H1 (cell line): ENCODE measurements at regions not wholly inside any gene's neighbourhood (a gene's known extent, or its start where the extent isn't known, plus 50 kb on each side); places are given as distances from the start of the nearest gene placed in this dataset.

ENCODE experiments used
- CTCF ChIA-PET: fragments of 300-600 bp; sonication (Branson Sonifier 250); formaldehyde crosslinking; loops from one replicate; lab custom pipeline; 2021; ENCODE audit not compliant: partially characterized antibody; lab: Charles Lee
- POLR2A ChIA-PET: fragments of 300-600 bp; sonication (Branson Sonifier 250); formaldehyde crosslinking; loops from one replicate; lab custom pipeline; 2021; ENCODE audit warnings: inconsistent platforms; ENCODE audit not compliant: partially characterized antibody; lab: Charles Lee
- DNase-seq, 2 experiments: peaks; one replicate each; pipeline versions ENCODE4 v3.0.0 to v3.0.0-alpha.2; 2010 to 2022; ENCODE audit warnings: low spot score in 2 of 2, low read depth in 1 of 2, mixed read lengths in 1 of 2
- FAIRE-seq: peaks from 2 replicates; lab custom pipeline; 2011; peaks lifted over from hg19 to GRCh38; lab: Jason Lieb, UNC
- H2AFZ ChIP-seq: 2 replicates; pipeline ENCODE4 v1.8.1; 2012; ENCODE audit warnings: low read length, inconsistent platforms
- H2AK5ac ChIP-seq: 2 replicates; pipeline ENCODE4 v1.6.1; 2013; ENCODE audit warnings: low read depth, low read length
- H2BK120ac ChIP-seq: replicated peaks from 2 replicates; pipeline ENCODE3; 2013; ENCODE audit warnings: low read depth, low read length, inconsistent platforms
- H2BK12ac ChIP-seq: 2 replicates; pipeline ENCODE4 v1.6.1; 2013; ENCODE audit warnings: low read depth, low read length
- H2BK15ac ChIP-seq: 2 replicates; pipeline ENCODE4 v1.6.1; 2013; ENCODE audit warnings: low read length
- H2BK20ac ChIP-seq: 2 replicates; pipeline ENCODE4 v1.6.1; 2013; ENCODE audit warnings: low read length
- H2BK5ac ChIP-seq: 2 replicates; pipeline ENCODE4 v1.6.1; 2013; ENCODE audit warnings: low read depth, low read length
- H3K14ac ChIP-seq: 2 replicates; pipeline ENCODE4 v1.6.1; 2013; ENCODE audit warnings: inconsistent platforms; ENCODE audit not compliant: insufficient read length
- H3K18ac ChIP-seq: 2 replicates; pipeline ENCODE4 v1.6.1; 2013; ENCODE audit warnings: low read length; ENCODE audit errors: extremely low read depth
- H3K23ac ChIP-seq: 2 replicates; pipeline ENCODE4 v1.6.1; 2013; ENCODE audit warnings: inconsistent platforms; ENCODE audit not compliant: insufficient read length
- H3K23me2 ChIP-seq: 2 replicates; pipeline ENCODE4 v1.6.1; 2013; ENCODE audit warnings: low read depth, low read length
- H3K27ac ChIP-seq: 2 replicates; pipeline ENCODE4 v1.6.1; 2011; ENCODE audit warnings: low read depth, low read length, inconsistent platforms
- H3K27me3 ChIP-seq, 4 experiments: replicated peaks in 1 of 4; 1 replicate in 1 of 4; 2 replicates in 3 of 4; pipeline versions ENCODE4 v1.6.1 to v1.8.1; 2011 to 2013; ENCODE audit warnings: low read length in 3 of 4, mild to moderate bottlenecking in 3 of 4, inconsistent platforms in 2 of 4, mixed read lengths in 2 of 4, moderate library complexity in 1 of 4; ENCODE audit not compliant: control insufficient read depth in 3 of 4, insufficient read depth in 3 of 4; ENCODE audit errors: extremely low read depth in 1 of 4
- H3K36me3 ChIP-seq, 4 experiments: 2 replicates each; pipeline versions ENCODE4 v1.6.1 to v1.8.1; 2011 to 2013; ENCODE audit warnings: mild to moderate bottlenecking in 4 of 4, low read length in 3 of 4, moderate library complexity in 2 of 4, control low read depth in 1 of 4, inconsistent platforms in 1 of 4; ENCODE audit not compliant: insufficient read depth in 4 of 4, control insufficient read depth in 2 of 4
- H3K4ac ChIP-seq: replicated peaks from 2 replicates; pipeline ENCODE3; 2013; ENCODE audit warnings: low read length, low read depth, mixed read lengths, inconsistent platforms; ENCODE audit not compliant: insufficient read length
- H3K4me1 ChIP-seq, 4 experiments: replicated peaks in 1 of 4; 1 replicate in 1 of 4; 2 replicates in 3 of 4; pipeline versions ENCODE4 v1.6.1 to v1.8.1; 2011 to 2013; ENCODE audit warnings: low read length in 3 of 4, inconsistent platforms in 2 of 4, mixed read lengths in 1 of 4; ENCODE audit not compliant: insufficient read depth in 4 of 4, control insufficient read depth in 3 of 4
- H3K4me2 ChIP-seq, 2 experiments: 2 replicates each; pipeline versions ENCODE4 v1.6.1 to v1.8.1; 2011 to 2013; ENCODE audit warnings: low read depth in 2 of 2, low read length in 2 of 2, control low read depth in 1 of 2, inconsistent platforms in 1 of 2, mild to moderate bottlenecking in 1 of 2; ENCODE audit not compliant: insufficient read depth in 1 of 2
- H3K4me3 ChIP-seq, 4 experiments: fragments of 200-600, 300-600 bp in 1 of 4; sonication (generic), shearing (Covaris generic), sonication (Bioruptor Twin) in 1 of 4; 2 replicates each; pipeline versions ENCODE4 v1.5.1 to v1.8.1; 2011 to 2016; ENCODE audit warnings: low read length in 4 of 4, low read depth in 3 of 4, control low read depth in 2 of 4, inconsistent platforms in 2 of 4, mild to moderate bottlenecking in 2 of 4, mixed read lengths in 1 of 4, moderate library complexity in 1 of 4; ENCODE audit not compliant: insufficient read depth in 2 of 4; ENCODE audit errors: extremely low read depth in 1 of 4
- H3K56ac ChIP-seq: replicated peaks from 2 replicates; pipeline ENCODE3; 2013; ENCODE audit warnings: low read depth, mild to moderate bottlenecking, mixed read lengths, low read length, inconsistent platforms; ENCODE audit not compliant: insufficient read length
- H3K79me1 ChIP-seq: 2 replicates; pipeline ENCODE4 v1.6.1; 2013; ENCODE audit warnings: low read depth, low read length, control low read depth
- H3K79me2 ChIP-seq, 2 experiments: 2 replicates each; pipeline versions ENCODE4 v1.6.1 to v1.8.1; 2012 to 2013; ENCODE audit warnings: low read length in 2 of 2, mild to moderate bottlenecking in 2 of 2, inconsistent platforms in 1 of 2; ENCODE audit not compliant: insufficient read depth in 2 of 2, control insufficient read depth in 1 of 2
- H3K9ac ChIP-seq, 4 experiments: replicated peaks in 1 of 4; 1 replicate in 1 of 4; 2 replicates in 3 of 4; pipeline versions ENCODE4 v1.6.1 to v1.8.1; 2011 to 2013; ENCODE audit warnings: low read depth in 3 of 4, low read length in 3 of 4, control low read depth in 2 of 4, mild to moderate bottlenecking in 2 of 4, moderate library complexity in 2 of 4, inconsistent platforms in 1 of 4; ENCODE audit errors: extremely low read depth in 1 of 4
- H3K9me3 ChIP-seq, 2 experiments: 2 replicates each; pipeline versions ENCODE4 v1.6.1 to v1.8.1; 2012 to 2013; ENCODE audit warnings: mild to moderate bottlenecking in 2 of 2, moderate library complexity in 2 of 2, control low read depth in 1 of 2, inconsistent platforms in 1 of 2, low read depth in 1 of 2, low read length in 1 of 2, mixed read lengths in 1 of 2; ENCODE audit not compliant: insufficient read depth in 2 of 2
- H4K20me1 ChIP-seq, 2 experiments: replicated peaks in 1 of 2; 2 replicates each; pipeline versions ENCODE3 to v1.8.1; 2011 to 2013; ENCODE audit warnings: inconsistent platforms in 2 of 2, low read length in 2 of 2, mild to moderate bottlenecking in 1 of 2; ENCODE audit not compliant: insufficient read depth in 2 of 2, control insufficient read depth in 1 of 2
- H4K5ac ChIP-seq: 2 replicates; pipeline ENCODE4 v1.6.1; 2013; ENCODE audit warnings: low read length, low read depth, mixed read lengths, inconsistent platforms; ENCODE audit not compliant: insufficient read length
- H4K8ac ChIP-seq: 2 replicates; pipeline ENCODE4 v1.8.0; 2013; ENCODE audit warnings: mild to moderate bottlenecking, moderate library complexity, low read length, inconsistent platforms; ENCODE audit not compliant: insufficient read depth; ENCODE audit errors: extremely low read depth
- H4K91ac ChIP-seq: replicated peaks from 2 replicates; pipeline ENCODE3; 2013; ENCODE audit warnings: low read length, mixed read lengths, inconsistent platforms; ENCODE audit not compliant: insufficient read length
- CHD1 ChIP-seq: IDR thresholded peaks from 2 replicates; pipeline ENCODE4 v1.6.1; 2012; ENCODE audit warnings: low read depth, low read length, improper control_type of control experiment
- EGR1 ChIP-seq: IDR thresholded peaks from 2 replicates; pipeline ENCODE4 v1.6.1; 2011; ENCODE audit warnings: low read depth, low read length, borderline replicate concordance
- KDM4A ChIP-seq: IDR thresholded peaks from one replicate; pipeline ENCODE4 v1.7.1; 2012; ENCODE audit warnings: low read depth, mild to moderate bottlenecking, moderate library complexity, low read length, inconsistent platforms; ENCODE audit not compliant: severe bottlenecking
- POLR2AphosphoS5 ChIP-seq: IDR thresholded peaks from 2 replicates; pipeline ENCODE4 v1.6.1; 2011; ENCODE audit warnings: low read depth, low read length
- SUZ12 ChIP-seq: fragments of 200-600 bp; sonication (generic); IDR thresholded peaks from 2 replicates; pipeline ENCODE4 v1.6.1; 2012; ENCODE audit warnings: mild to moderate bottlenecking, inconsistent platforms, low read length, moderate library complexity, mixed read lengths
- WGBS, 2 experiments: shearing (Covaris generic) in 1 of 2; methylation state at CpG; one replicate each; pipeline versions ENCODE4 v1.1.6 to v1.1.7; 2013 to 2015; ENCODE audit warnings: low lambda C conversion rate in 2 of 2, mixed read lengths in 2 of 2, inconsistent platforms in 1 of 2, low coverage in 1 of 2, missing lambda C conversion rate in 1 of 2; ENCODE audit not compliant: insufficient replicate concordance in 2 of 2, insufficient coverage in 1 of 2, insufficient read length in 1 of 2; ENCODE audit errors: extremely low coverage in 1 of 2, missing lambda C conversion rate in 1 of 2; 5-methylcytosine and 5-hydroxymethylcytosine counted together
- TF ChIP-seq, protein P1 (sequence below), 3 experiments: IDR thresholded peaks; 1 replicate in 2 of 3; 2 replicates in 1 of 3; pipeline versions ENCODE4 v1.5.1 to v1.6.1; 2011; ENCODE audit warnings: low read length in 3 of 3, mild to moderate bottlenecking in 3 of 3, inconsistent platforms in 2 of 3, low read depth in 1 of 3, moderate library complexity in 1 of 3; ENCODE audit not compliant: insufficient read depth in 1 of 3; ENCODE audit errors: control extremely low read depth in 1 of 3

DNA sequence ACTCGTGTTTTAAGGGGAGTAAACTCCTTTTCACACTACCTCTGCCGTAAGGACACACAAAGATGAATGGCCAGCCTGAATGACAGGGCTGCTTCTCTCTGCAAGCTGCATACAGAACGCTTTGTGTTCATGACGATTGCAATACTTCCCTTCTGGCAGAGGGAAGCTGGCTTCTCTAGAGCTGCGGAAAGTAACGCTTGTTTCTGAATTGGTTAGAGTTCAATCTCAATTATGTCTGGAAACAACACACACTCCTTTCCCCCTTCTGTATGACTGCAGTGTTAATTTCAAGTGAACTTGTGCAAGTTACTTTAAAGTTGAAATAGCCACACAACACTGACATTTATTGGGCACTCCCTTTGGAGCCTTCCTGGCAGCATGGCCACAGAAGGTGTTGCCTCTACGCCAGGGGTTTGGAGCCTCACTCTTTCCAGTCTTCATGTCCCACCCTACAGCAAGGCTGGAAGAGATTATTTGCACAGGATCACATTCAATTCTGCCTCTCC is 242.6 kb downstream of the NDFIP2 start:
- Histone ChIP-seq H2BK5ac (no peak overlapping the region), H2BK120ac (no peak overlapping the region), H2BK12ac (no peak overlapping the region), H3K18ac (no peak overlapping the region), H3K23me2 (no peaks in the 10 kb centered on the region), H3K79me2 (no peaks in the 10 kb centered on the region), H3K27ac (no peak overlapping the region), H3K4me3 (no peak overlapping the region), H2BK20ac (no peak overlapping the region), H3K27me3 (no peaks in the 10 kb centered on the region), H3K23ac (no peak overlapping the region), H3K9me3 (no peaks in the 10 kb centered on the region; a peak in 1 of 4 replicates), H2AK5ac (no peak overlapping the region), H4K8ac (no peak overlapping the region), H4K5ac (no peak overlapping the region), H3K14ac (no peak overlapping the region), H3K79me1 (no peaks in the 10 kb centered on the region), H3K9ac (no peak overlapping the region), H4K91ac (no peak overlapping the region), H3K4me2 (no peak overlapping the region), H3K36me3 (no peaks in the 10 kb centered on the region), H3K4ac (no peak overlapping the region), H3K4me1 (no peaks in the 10 kb centered on the region; a peak in 1 of 7 replicates), H2BK15ac (no peak overlapping the region), H3K56ac (no peak overlapping the region), H4K20me1 (no peaks in the 10 kb centered on the region), H2AFZ (peak overlapping the region; percentile 21; the same call in 1 of the 2 replicates)
- DNase-seq (no peak), FAIRE-seq (no peak)
- TF ChIP-seq, protein P1, sequence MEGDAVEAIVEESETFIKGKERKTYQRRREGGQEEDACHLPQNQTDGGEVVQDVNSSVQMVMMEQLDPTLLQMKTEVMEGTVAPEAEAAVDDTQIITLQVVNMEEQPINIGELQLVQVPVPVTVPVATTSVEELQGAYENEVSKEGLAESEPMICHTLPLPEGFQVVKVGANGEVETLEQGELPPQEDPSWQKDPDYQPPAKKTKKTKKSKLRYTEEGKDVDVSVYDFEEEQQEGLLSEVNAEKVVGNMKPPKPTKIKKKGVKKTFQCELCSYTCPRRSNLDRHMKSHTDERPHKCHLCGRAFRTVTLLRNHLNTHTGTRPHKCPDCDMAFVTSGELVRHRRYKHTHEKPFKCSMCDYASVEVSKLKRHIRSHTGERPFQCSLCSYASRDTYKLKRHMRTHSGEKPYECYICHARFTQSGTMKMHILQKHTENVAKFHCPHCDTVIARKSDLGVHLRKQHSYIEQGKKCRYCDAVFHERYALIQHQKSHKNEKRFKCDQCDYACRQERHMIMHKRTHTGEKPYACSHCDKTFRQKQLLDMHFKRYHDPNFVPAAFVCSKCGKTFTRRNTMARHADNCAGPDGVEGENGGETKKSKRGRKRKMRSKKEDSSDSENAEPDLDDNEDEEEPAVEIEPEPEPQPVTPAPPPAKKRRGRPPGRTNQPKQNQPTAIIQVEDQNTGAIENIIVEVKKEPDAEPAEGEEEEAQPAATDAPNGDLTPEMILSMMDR (IDR thresholded peaks at IDR 0.05; ENCODE audit: control extremely low read depth in 1 of 3, insufficient read depth in 1 of 3, low read depth in 1 of 3, low read length in 3 of 3): no peak
- TF ChIP-seq CHD1: no peak
- no peak for TF ChIP-seq POLR2AphosphoS5
- no peak for TF ChIP-seq KDM4A
- TF ChIP-seq EGR1: no peak
- no peak for TF ChIP-seq SUZ12
- 93% methylated on average over 7 of the region's 7 CpGs; no CpG with 5 or more reads in 1 of the 2 experiments for WGBS, 2 experiments
- ChIA-PET CTCF (interaction anchor here (1.4 kb wide), 1 partner anchor 43 kb away, joined by 4 read pairs; no protein-coding TSS in a partner anchor), POLR2A (no interaction called here)
